Uterus (tissue), 3 donors: ENCODE measurements at regions not wholly inside any gene's neighbourhood (a gene's known extent, or its start where the extent isn't known, plus 50 kb on each side); places are given as distances from the start of the nearest gene placed in this dataset.
"Not testable (repeated sequence)": the region's sequence is repeated elsewhere in the genome, so short reads cannot be mapped to it uniquely, and the experiment has no call there.

Experiments
- DNase-seq, 2 donors: peaks; one replicate each; pipeline ENCODE4 v3.0.0-alpha.2; 2019 to 2020
- H3K27ac ChIP-seq, 2 donors: fragments of 200-600 bp; sonication (generic); 1 replicate in 1 of 2; 2 replicates in 1 of 2; pipeline ENCODE4 v1.5.1; 2016 to 2018
- H3K27me3 ChIP-seq, 2 donors: fragments of 200-600 bp; sonication (generic); one replicate each; pipeline ENCODE4 v1.5.1; 2018 to 2019; ENCODE audit warnings: control low read depth in 1 of 2
- H3K36me3 ChIP-seq, 2 donors: fragments of 200-600 bp; sonication (generic); one replicate each; pipeline ENCODE4 v1.5.1; 2019; ENCODE audit warnings: control low read depth in 1 of 2
- H3K4me1 ChIP-seq, 2 donors: fragments of 200-600 bp; sonication (generic); one replicate each; pipeline ENCODE4 v1.5.1; 2018 to 2019; ENCODE audit warnings: control low read depth in 1 of 2
- H3K4me3 ChIP-seq, 2 donors: fragments of 200-600 bp; sonication (generic); 1 replicate in 1 of 2; 2 replicates in 1 of 2; pipeline ENCODE4 v1.5.1; 2018 to 2019; ENCODE audit warnings: mild to moderate bottlenecking in 1 of 2
- H3K9me3 ChIP-seq, 2 donors: fragments of 200-600 bp; sonication (generic); one replicate each; pipeline ENCODE4 v1.5.1; 2019; ENCODE audit warnings: control low read depth in 1 of 2
- CTCF ChIP-seq, 4 experiments: fragments of 200-600 bp in 2 of 4; fragments of 450-650 bp in 2 of 4; sonication (generic) in 2 of 4; IDR thresholded peaks; one replicate each; pipeline ENCODE4 v1.5.1; 2016 to 2019; ENCODE audit warnings: antibody characterized with exemption in 4 of 4, mild to moderate bottlenecking in 2 of 4, moderate library complexity in 1 of 4
- POLR2A ChIP-seq, 2 donors: fragments of 450-650 bp; IDR thresholded peaks; one replicate each; pipeline ENCODE4 v1.6.1; 2016; ENCODE audit warnings: antibody characterized with exemption in 2 of 2, mild to moderate bottlenecking in 1 of 2, moderate library complexity in 1 of 2
- intact Hi-C: fragments of 100-400 bp; cut with DNase I; formaldehyde crosslinking; loops from one replicate; pipeline ENCODE4 v1.15.1; 2023; ENCODE audit warnings: low total_unique reads
- donor health status: DM: yes; HTN: yes; CAD: no.

GRCh38 chr15:96487245-96487644, 156.7 kb downstream of the NR2F2 start:
- Histone ChIP-seq H3K27ac (no peak overlapping the region), H3K4me3 (no peak overlapping the region), H3K27me3 (no peaks in the 10 kb centered on the region), H3K36me3 (no peaks in the 10 kb centered on the region), H3K9me3 (no peaks in the 10 kb centered on the region), H3K4me1 (no peaks in the 10 kb centered on the region)
- intact Hi-C loops, result no loop called here
- no peak for DNase-seq
- TF ChIP-seq POLR2A (IDR thresholded peaks at IDR 0.05), result no peak
- TF ChIP-seq CTCF (IDR thresholded peaks at IDR 0.05), result no peak

GRCh38 chr15:96491066-96491699, 160.7 kb downstream of the NR2F2 start:
- H3K9me3 ChIP-seq, H3K4me1 ChIP-seq, H3K4me3 ChIP-seq, intact Hi-C loops, H3K27ac ChIP-seq, DNase-seq, H3K36me3 ChIP-seq, H3K27me3 ChIP-seq: not testable (repeated sequence)

- H3K36me3 ChIP-seq, DNase-seq, H3K9me3 ChIP-seq, H3K27ac ChIP-seq, intact Hi-C loops, H3K27me3 ChIP-seq, H3K4me1 ChIP-seq, H3K4me3 ChIP-seq: not testable (repeated sequence)
Measured at GRCh38 chr15:96491700-96492644, 161.5 kb downstream of the NR2F2 start.

- TF ChIP-seq CTCF (IDR thresholded peaks at IDR 0.05) (no peak), POLR2A (IDR thresholded peaks at IDR 0.05) (no peak)
- Histone ChIP-seq H3K36me3 (no peaks in the 10 kb centered on the region), H3K27ac (no peak overlapping the region), H3K4me1 (no peaks in the 10 kb centered on the region), H3K9me3 (no peaks in the 10 kb centered on the region), H3K27me3 (no peaks in the 10 kb centered on the region), H3K4me3 (no peak overlapping the region)
- no peak for DNase-seq
- intact Hi-C loops, result no loop called here
Measured at GRCh38 chr15:96494505-96494904, 164.0 kb downstream of the NR2F2 start.

- Histone ChIP-seq H3K27me3 (no peaks in the 10 kb centered on the region), H3K27ac (no peak overlapping the region), H3K36me3 (no peaks in the 10 kb centered on the region), H3K4me3 (no peak overlapping the region), H3K4me1 (no peaks in the 10 kb centered on the region), H3K9me3 (no peaks in the 10 kb centered on the region)
- intact Hi-C loops, result no loop called here
- DNase-seq, result no peak
- TF ChIP-seq POLR2A (IDR thresholded peaks at IDR 0.05) (no peak), CTCF (IDR thresholded peaks at IDR 0.05) (no peak)
Measured at GRCh38 chr15:96495386-96495785, 164.9 kb downstream of the NR2F2 start.

GRCh38 chr15:96497951-96498350, 167.5 kb downstream of the NR2F2 start:
- TF ChIP-seq CTCF (IDR thresholded peaks at IDR 0.05), result no peak
- no peak for TF ChIP-seq POLR2A (IDR thresholded peaks at IDR 0.05)
- intact Hi-C loops, result no loop called here

More at GRCh38 chr15:96497951-96498350, 167.5 kb downstream of the NR2F2 start:
- Histone ChIP-seq H3K4me3 (no peak overlapping the region), H3K4me1 (no peaks in the 10 kb centered on the region), H3K27ac (no peak overlapping the region), H3K36me3 (no peaks in the 10 kb centered on the region), H3K9me3 (no peaks in the 10 kb centered on the region), H3K27me3 (no peaks in the 10 kb centered on the region)
- DNase-seq, result no peak
